Medulla oblongata (tissue), 1 donor: ENCODE measurements at regions not wholly inside any gene's neighbourhood (a gene's known extent, or its start where the extent isn't known, plus 50 kb on each side); places are given as distances from the start of the nearest gene placed in this dataset.

ENCODE experiments used
- DNase-seq: peaks from one replicate; pipeline ENCODE4 v3.0.0-alpha.2; 2015; ENCODE audit errors: extremely low spot score

DNA sequence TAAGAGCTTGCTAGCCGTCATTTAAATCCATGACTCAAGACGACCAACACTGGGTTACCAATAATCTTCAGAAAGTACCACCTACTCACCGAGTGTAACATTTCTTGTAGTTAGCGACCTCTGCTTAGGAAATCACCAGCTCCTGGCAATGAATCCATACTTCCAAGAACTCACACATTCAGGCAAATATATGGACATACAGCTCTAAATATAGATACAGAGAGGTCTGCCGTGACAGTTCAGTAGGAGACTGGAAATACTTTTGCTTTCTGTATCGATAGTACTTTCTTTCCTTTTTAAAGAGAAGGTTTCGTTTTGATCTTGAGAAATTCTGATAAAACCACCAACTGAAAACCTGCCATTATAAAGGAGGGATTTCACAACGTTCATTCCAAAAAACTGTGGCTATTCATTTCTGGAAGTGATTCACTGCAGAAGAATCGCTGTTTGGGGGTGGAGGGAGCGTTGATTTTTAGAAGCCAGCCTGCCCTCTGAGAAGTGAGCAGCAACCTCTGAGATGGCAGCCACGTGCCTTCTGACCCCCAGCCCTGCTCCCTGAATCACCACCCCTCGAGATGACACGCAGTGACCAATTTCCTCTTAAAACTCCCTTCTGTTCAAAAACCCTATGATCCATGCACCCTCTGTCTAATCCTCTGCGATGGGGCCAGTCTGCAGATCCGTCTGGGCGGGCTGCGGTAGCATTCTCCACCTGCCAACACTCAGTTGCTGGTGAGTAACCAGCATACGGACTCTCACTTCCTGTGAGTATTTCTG, 179.0 kb upstream of the KLF14 start:
- peak; percentile 65 for DNase-seq

DNA sequence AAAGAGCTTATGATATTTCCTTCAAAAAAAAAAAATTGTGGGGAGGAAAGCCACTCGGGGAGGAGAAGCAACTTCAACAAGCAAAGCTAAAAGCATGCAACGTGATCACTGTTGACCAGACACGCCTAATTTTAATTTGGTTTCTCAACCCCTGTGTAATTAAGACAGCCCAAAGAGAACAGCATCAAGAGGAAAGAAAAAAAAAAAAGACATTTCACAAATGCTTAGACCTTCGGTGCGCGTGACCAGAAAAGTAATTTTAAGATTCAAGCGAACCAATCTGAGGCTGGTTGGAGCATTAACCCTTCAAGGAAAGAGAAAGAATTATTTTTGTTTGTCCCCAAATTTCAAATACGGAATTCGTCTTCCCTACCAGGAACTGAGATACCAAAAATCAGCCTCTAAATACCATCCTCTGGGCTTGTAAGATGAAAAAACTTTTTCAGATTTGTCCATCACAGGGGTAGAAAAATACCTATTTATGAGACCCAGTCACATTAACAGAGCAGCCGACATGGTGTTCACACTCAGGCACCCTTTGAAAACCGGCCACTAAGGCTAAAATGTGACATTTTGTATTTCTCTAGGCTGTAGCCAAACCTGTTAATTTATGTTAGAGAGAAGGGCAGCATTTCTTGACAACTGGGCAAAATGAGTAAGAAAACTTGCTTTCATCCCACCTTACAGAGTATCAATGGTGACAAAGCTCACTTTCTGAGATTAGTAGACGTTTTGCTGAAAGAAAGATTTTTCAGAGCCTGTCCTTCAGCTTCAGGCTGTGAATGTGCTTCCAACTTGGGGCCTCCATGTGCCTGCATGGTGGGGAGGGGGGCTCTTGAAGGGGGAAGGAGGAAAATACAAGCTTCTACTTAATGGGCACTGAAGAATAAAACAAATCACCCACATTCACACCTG, 179.9 kb upstream of the KLF14 start:
- no peak for DNase-seq

DNA sequence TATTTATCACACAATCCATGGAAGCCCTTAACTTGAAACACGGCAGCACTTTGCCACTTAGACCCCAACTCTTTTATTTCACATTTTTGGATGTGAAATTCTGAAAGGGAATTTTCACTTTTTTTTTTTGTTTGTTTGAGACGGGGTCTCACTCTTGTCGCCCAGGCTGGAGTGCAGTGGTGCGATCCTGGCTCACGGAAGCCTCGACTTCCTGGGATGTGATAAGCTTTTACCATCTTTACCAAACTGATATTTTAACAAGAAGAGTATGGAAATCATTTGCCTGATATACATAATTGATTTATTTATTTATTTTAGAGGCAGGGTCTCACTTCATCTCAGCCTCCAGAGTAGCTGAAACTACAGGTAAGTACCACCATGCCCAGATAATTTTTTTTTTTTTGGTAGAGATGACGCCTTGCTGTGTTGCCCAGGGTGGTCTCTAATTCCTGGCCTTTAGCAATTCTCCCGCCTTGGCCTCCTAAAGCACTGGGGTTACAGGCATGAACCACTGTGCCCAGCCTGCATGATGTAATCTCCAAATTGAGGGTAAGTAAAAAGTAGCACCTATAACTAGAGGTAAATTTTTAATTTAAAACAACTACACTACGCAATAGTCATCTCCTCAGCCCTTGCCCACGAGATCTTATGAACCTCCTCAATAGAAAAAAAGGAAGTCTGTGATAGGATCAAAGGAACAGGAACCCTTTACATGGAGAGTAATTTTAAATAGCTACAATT, 180.7 kb upstream of the KLF14 start:
- no peak for DNase-seq

DNA sequence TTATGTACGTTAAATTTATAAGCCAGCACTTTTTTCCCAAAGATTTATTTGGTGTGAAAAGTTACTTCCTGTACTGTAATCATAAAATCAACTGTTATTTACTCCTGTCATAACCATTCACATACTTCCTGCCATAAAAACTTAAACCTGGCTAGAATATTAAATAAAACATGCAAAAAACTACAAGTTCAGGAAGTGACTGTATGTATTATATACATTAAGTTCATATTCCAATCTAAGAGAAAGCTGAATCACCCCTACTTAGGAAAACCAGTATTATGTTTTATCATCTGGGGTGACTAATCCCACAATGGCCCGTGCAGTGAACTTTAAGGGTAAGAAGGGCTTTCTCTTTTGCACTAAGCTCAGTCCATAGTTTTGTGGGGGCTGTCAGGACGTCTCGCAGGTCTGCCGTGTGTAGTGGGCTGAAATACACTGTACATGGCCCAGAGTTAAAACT, 183.7 kb upstream of the KLF14 start:
- DNase-seq = no peak

DNA sequence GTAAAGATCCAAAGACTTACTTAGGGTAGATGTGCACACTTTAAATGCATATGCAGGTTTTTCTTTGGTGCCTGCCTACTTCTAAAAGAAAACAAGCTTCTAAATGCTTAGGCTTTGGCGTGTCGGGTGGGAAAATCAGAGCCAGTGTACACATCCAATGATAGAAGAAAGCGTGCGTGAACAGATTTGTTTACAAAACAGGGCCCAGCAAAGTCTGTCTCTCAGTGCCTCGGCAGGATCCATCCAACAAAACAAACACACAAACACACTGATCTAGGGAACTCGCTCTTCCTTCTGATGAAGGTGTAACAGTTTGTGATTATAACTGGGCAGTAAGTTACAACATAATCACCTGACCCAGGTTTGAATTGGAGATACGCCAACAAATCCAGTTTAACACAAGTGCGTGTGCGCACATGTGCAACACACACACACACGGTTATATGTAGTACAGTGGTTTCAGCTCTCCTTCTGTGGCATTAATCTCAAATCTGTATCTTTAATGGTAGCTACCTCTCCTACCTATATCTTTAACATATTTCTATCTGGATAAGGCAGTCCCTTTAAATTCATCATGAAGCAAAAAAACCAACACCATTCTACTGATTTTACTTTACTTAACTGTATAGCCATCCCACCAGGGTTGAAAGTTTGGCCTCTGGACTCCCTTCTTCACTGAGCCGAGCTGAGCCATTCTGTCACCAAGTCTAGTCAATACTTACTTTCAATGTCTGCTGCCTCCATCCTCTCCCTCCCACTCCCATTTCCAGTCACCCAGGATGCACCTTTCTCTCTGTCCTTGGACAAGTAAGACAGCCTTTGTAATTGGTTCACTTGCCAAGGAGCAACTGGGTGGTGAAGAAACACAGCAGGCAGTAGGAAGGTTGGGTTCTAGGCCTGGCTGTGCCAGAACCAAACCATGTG, 184.4 kb upstream of the KLF14 start:
- DNase-seq = no peak

DNA sequence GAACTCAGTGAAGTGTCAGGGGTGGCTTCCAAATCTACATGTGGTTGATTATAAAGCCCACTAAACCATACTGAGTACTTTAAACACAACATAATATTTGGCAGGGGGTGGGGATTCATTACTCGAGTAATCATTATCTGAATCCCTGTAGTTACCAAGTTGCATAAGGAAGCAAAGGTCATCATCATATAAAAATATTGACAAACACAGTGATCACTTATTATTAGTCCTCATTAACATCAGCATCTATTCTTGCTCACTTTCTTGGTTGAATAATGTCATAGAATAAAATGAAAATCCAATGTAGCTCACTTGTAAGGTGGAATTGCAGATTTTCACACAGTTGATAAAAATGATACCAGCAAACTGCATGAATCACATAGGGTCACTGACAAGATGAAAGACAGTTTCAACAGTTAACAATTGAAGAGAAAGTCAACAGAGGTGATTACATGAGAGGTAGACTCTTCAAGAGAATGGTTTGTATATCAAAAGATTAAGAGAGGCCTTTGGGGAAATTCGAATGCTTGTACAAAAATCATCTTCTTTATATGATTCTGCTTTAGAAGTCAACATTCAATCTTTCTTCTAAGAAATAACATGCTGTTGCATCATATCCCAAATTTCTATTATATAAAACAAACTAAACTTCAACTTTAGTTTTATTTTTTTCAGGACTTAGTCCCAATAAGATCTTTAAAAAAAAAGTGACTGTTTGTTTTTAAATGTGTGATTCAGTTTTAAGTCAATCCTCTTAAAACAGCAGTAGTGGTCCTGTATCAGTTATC, 185.5 kb upstream of the KLF14 start:
- DNase-seq = no peak

DNA sequence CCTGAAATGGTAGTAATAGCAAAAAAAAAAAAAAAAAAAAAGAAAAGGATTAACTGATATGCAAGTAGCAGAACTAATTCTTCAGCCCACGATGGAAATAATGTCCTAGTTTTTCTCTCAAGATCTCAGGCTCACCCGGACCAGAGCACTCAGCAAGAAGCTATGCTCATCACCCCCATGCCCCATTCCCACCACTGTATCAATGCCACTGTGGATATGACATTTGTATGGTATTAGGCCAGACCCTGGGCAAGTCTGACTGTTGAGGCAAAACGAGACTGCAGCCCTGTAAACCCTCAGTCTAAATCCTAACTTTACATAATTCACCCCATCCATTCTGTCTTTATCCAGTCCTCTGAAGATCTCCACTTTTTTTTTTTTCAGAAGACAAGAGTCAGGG, 186.1 kb upstream of the KLF14 start:
- DNase-seq = no peak

DNA sequence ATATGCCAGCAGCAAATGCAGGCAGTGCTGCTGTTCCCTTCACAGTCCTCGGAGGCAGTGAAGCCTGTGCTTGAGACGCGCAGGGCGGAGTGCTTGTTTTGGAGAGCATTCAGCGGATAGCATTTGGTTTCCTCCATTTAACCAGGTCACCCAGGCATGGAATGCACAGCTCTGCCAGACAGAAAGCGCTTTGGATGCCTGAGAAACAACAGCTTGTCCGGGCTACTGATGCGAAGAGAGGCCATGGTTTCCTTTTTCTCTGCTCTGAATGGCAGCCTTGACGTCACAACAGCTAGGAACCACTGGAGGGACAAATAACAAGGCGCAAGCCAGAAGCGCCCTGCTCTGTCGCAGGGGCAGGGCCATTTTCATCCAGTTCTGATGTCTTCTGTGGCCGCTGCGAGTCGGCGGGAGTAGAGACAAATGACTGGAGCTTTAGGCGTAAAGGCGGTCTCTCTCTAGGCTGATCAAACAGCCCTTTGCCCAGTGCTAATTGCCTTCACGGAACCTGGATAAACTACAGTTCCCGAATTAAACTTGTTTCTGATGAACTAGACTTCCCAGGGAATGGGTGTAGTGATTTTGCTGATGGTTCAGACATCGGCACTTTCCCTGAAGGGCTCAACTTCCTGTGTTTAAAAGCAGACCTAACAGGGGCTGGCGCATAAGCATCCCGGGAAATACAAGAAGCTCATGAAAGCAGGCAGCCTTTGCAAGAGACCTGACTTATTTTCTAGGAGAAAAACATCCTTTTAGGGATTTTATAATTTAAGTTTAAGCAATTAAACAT, 187.6 kb upstream of the KLF14 start:
- DNase-seq = peak; percentile 91

DNA sequence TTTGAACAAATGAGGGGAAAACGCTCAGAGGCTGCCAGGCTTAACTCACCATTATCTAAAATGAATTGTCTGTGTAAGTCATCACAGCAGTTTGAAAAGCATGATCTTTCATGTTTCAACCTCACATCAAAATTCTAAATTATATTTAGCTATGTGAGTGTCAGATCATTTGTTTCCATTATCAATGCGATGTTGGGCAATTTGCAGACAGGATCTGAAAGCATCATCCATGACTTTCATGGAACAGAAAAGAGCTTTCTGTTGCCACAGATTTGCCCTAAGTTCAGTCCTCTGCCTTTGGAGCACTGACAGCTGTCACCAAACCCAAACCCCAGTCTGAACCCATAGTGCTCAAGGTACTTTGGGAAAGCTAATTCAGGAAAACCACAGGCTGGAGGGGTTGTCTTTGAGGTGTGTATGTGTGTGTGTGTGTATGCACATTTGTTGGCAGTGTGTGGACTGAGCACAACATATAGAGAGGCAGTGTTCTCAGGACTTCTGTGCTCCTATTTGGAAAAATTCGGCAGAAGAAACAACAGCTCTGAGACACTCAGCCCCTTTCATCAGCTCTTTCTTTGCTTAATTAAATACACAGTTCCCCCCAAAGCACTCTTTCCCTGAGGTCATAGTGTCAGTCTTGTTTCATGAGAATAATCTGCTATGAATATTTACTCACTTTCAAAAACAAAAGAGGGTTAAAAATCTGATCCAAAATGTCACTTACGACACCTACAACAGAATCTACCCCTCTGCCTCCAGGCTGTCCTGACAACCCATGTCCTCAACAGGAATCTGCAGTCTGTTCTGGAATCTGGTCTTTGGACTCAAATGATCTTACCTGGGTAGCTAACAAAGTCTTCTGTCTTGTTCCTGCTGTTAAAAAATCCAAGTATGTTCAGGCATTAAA, 188.5 kb upstream of the KLF14 start:
- no peak for DNase-seq

DNA sequence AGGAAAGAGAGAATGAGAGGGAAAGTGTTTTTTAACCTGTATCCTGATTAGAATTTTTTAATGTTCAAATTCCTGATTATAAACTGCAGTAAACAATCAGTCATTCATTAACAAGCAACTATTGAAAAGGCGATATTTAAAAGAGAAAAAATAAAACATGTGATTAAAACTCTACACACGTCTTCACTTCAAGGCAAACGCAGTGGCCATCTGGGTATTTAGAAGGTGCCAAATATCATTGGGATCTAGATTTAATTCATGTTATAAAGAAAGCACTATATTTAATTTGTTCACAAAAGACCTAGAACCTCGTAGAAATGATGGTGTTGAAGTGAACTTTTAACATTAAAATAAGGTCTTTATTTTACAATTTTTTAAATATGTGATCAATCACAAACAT, 189.4 kb upstream of the KLF14 start:
- no peak for DNase-seq

DNA sequence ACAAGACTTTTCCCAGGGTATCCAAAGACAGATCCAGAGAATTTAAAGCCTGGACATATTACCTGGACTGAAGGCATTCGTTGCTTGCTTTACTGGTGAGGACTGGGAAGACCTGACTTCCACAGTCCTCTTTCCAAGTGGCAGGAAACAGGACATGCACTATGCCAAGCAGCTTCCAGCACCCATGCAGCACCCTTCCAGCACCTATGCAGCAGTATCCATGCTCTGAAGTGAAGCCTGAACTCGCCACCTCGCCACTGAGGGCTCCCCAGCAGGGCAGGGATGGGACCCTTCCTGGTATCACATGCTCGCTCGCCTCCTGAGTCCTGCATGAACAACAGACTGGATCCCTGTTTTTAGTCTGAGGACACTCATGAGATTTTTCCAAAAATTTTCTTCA, 189.9 kb upstream of the KLF14 start:
- no peak for DNase-seq

DNA sequence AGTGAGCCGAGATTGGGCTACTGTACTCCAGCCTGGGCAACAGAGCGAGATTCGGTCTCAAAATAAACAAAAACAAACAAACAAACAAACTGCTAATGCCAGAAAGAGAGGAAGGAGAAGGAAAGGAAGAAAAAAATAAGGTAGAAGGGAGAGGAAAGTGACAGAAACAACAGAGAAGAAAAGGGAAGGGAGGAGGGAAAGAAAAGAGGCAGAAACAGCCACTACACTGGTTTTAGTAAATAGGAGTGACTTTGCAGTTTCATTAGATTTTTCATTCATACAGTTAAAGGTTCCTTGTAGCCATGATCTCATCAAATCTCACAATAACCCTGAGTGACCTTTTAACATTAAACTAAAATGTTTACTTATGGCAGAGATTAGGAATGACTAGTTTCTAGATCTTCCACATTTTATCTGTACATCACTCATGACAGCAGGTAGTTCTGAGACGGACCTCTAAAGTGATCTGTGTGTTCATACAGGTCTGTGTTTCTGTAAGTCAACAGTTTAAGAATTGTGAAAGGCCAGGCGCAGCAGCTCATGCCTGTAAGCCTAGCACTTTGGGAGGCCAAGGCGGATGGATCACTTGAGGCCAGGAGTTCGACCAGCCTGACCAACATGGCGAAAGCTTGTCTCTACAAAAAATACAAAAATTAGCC, 191.3 kb upstream of the KLF14 start:
- no peak for DNase-seq

DNA sequence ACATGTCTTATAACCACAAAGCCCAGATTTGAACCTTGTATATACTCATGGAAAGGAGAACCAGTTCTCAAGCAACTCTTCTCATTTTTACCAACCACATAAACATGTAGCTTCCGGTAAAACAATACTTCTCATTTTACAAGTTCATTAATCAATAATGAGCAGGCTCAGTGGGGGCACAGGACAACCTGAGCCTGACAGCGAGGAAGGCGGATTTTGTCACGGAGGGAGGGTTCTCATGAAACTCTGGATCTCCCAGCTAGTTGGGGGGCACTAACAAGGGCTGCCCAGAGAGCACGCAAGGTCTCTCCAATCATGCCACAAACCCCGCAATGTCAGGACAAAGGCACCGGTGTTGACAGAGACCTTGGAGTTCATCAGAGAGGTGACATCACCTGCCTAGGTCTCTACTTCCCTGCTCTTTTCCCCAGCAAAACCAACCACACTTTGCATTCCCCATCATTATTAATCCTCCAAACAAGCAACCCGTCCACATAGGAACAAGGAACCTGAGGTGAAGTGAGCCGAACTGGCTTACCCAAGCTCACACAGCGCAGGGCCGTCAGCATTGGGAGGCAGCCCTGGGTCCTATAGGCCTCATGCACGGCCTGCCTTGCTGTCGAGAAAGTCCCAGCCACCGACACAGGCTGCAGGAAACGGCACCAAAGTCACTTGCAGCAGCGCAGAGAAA, 192.1 kb upstream of the KLF14 start:
- DNase-seq = no peak

DNA sequence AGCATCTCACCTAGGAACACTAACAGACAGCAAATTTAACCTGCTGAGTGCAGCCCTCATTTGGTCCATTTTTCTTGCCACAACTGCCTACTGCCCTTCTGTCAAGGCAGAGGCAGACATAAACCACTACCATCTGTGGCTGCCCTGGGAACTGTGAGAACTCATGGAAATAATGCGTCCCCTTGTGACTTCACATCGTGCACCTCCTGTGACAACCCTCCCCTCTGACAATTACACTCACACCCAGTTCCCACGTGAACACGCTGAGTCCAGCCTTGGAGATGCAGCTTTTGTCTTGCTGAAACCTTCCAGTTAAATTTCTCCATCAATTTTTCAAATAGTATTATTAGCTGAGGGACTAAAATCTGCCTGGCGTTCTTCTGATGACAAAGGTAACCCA, 193.1 kb upstream of the KLF14 start:
- DNase-seq = no peak

DNA sequence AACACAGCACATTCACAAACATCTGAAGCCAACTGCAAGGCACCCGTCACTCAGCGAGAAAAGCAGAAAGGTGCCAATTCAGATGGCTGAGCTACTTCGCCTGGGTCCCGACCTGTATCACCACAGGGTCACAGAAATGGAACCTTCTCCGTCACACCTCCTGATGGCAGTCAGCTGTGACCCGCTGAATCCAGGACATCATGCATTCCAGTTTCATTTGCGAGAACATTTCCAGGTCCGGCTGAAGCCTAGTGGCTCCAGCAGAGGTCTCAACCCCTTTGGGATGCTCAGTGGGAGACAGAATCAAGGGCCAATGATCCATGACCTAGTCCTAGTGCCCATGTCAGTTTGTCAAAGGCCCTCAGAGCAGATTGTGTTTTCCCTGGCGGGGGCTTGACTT, 193.6 kb upstream of the KLF14 start:
- DNase-seq = no peak

DNA sequence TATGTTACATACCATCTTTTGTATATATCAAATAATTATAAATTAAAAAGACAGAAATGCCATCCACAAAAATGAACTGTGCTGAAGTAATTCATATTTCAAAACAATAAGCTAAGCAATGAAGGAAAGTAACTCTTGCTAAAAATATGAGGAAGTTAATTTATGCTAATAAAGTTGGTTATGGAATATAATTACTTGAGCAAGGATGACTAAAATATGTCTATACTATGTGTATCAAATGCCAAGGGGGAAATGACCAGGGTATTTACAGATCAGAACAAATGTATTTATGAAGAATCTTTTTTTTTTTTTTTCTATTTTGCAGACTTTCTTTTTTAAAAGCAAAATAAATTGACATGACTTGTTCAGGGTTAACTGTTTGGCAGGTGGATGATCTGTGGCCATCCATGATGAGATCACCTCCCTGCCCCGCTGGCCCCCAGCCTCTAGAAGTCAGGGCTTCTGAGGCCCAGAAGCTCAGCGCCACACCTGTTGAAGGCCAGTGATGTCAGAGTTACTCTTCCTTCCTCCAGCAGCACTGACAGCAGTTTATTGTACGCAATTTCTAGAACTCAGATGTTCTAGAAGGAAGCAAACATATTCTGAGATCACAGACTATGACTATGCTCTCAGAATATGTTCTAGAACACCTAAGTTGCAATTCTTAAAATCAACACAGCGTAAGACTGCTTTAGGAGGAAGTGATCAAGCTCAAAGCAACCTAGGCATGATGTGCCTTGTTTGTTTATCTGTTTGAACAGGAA, 196.1 kb upstream of the KLF14 start:
- DNase-seq = no peak

DNA sequence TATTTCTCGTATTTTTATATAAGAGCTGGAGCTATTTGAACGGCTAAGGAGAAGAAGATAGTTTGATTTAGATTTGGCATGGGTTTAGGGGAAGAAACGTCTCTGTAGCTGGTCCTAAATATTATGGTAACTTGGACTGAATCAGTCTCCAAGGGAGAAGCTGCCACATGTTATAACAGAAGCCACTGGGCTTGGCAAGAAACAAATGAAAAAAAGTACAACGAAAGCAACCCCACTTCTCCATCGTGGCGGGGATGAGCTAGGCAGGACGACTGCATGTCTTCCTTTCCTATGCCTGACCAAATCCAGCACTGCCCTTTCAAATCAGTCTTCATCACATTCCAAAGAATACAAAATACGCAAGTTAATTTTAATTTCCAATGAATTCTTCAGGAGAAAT, 196.7 kb upstream of the KLF14 start:
- DNase-seq = peak; percentile 55
